GM23248 (cell line): ENCODE measurements at regions not wholly inside any gene's neighbourhood (a gene's known extent, or its start where the extent isn't known, plus 50 kb on each side); places are given as distances from the start of the nearest gene placed in this dataset.

Experiments
- DNase-seq: peaks from one replicate; pipeline ENCODE4 v3.0.0-alpha.2; 2015
- H2AFZ ChIP-seq: fragments of 200-600 bp; sonication (generic); 2 replicates; pipeline ENCODE4 v1.6.1; 2016; ENCODE audit warnings: antibody characterized with exemption
- H3F3A ChIP-seq: fragments of 200-600 bp; sonication (generic); 2 replicates; pipeline ENCODE4 v1.6.1; 2016; ENCODE audit warnings: mild to moderate bottlenecking, antibody characterized with exemption, mixed run types; ENCODE audit not compliant: insufficient read depth
- H3K27ac ChIP-seq: fragments of 200-600 bp; sonication (generic); 2 replicates; pipeline ENCODE4 v1.5.1; 2016; ENCODE audit warnings: mild to moderate bottlenecking
- H3K27me3 ChIP-seq: fragments of 200-600 bp; sonication (generic); replicated peaks from 2 replicates; pipeline ENCODE4 v1.6.1; 2016; ENCODE audit warnings: mild to moderate bottlenecking; ENCODE audit not compliant: insufficient read depth
- H3K36me3 ChIP-seq: fragments of 200-600 bp; sonication (generic); 2 replicates; pipeline ENCODE4 v1.6.1; 2016; ENCODE audit warnings: low read depth, mild to moderate bottlenecking
- H3K4me1 ChIP-seq: fragments of 200-600 bp; sonication (generic); 2 replicates; pipeline ENCODE4 v1.6.1; 2016; ENCODE audit warnings: mild to moderate bottlenecking; ENCODE audit not compliant: insufficient read depth
- H3K4me2 ChIP-seq: fragments of 200-600 bp; sonication (generic); one replicate; pipeline ENCODE4 v1.6.1; 2016; ENCODE audit warnings: mild to moderate bottlenecking; ENCODE audit not compliant: unreplicated experiment
- H3K4me3 ChIP-seq: fragments of 200-600 bp; sonication (generic); 2 replicates; pipeline ENCODE4 v1.5.1; 2016; ENCODE audit warnings: mild to moderate bottlenecking
- H3K79me2 ChIP-seq: fragments of 200-600 bp; sonication (generic); 2 replicates; pipeline ENCODE4 v1.6.1; 2016; ENCODE audit warnings: mild to moderate bottlenecking; ENCODE audit not compliant: insufficient read depth
- H3K9ac ChIP-seq: fragments of 200-600 bp; sonication (generic); 2 replicates; pipeline ENCODE4 v1.6.1; 2016; ENCODE audit warnings: mild to moderate bottlenecking
- H3K9me2 ChIP-seq: fragments of 200-600 bp; sonication (generic); 2 replicates; pipeline ENCODE4 v1.6.1; 2016; ENCODE audit warnings: mixed run types, mild to moderate bottlenecking, moderate library complexity; ENCODE audit not compliant: insufficient read depth
- H3K9me3 ChIP-seq: fragments of 200-600 bp; sonication (generic); one replicate; pipeline ENCODE4 v1.6.1; 2017; ENCODE audit warnings: low read depth
- H4K20me1 ChIP-seq: fragments of 200-600 bp; sonication (generic); 2 replicates; pipeline ENCODE4 v1.6.0; 2016; ENCODE audit not compliant: insufficient read depth
- EZH2 ChIP-seq: fragments of 200-600 bp; sonication (generic); IDR thresholded peaks from 2 replicates; pipeline ENCODE4 v1.6.1; 2018; ENCODE audit warnings: antibody characterized with exemption, mild to moderate bottlenecking; ENCODE audit not compliant: insufficient read depth, poor library complexity, severe bottlenecking
- EZH2phosphoT487 ChIP-seq: fragments of 200-600 bp; sonication (generic); IDR thresholded peaks from 2 replicates; pipeline ENCODE4 v1.6.1; 2018; ENCODE audit warnings: antibody characterized with exemption, moderate library complexity, mild to moderate bottlenecking, low read depth; ENCODE audit not compliant: insufficient read depth
- WGBS, 2 experiments: methylation state at CpG; one replicate each; pipeline ENCODE4 v1.1.6; 2015 to 2017; ENCODE audit warnings: low lambda C conversion rate in 2 of 2, low coverage in 1 of 2; ENCODE audit errors: missing lambda C conversion rate in 2 of 2; 5-methylcytosine and 5-hydroxymethylcytosine counted together
- in situ Hi-C: fragments of 300-500 bp; cut with MboI; formaldehyde crosslinking; loops from 2 replicates; pipeline ENCODE4 v1.15.0; 2020

DNA sequence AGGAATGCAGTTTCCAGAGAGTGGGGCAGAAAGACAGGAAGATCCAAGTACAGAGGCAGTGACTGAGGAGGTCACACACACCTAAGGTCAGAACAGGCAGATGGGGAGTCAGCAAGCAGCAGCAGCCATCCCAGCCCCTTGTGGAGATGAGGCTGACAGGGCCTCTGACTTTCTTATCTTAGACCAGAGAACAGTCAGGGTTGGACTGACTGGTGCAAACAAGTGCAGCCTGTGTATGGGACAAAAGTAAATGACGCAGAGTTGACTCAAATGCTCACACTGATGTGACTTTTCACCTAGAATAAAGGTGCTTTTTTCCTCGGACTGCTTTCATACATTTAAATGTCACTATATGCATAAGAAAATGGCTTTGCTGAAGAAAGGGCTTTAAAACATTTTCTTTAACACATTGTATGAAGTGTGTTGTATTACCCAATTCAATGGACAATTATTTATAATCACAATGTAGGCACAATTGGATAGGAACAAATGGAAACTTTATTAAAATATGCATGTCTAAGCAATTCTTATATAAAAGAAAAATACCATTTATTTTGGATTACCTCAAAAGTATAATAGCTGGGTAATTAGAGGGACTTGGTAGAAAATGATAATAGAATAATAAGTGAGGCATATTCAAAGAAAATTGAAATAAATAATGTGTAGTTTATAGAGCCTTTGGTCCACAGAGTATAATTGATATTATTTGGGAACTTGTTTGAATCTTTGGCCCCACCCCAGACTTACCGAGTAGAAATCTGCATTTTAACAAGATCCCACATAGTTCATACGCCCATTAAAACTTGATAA, 1321.5 kb upstream of the CELF4 start:
- H3K27me3 ChIP-seq, result no peaks in the 10 kb centered on the region
- no peak overlapping the region for H3K4me3 ChIP-seq
- no peaks in the 10 kb centered on the region for H3K4me1 ChIP-seq
- WGBS, 2 experiments, result 14 to 20% methylated on average over 4 of the region's 4 CpGs
- H3K9ac ChIP-seq, result no peak overlapping the region
- no peaks in the 10 kb centered on the region for H3F3A ChIP-seq
- H4K20me1 ChIP-seq, result no peaks in the 10 kb centered on the region
- no peak for DNase-seq
- H3K27ac ChIP-seq, result no peak overlapping the region
- in situ Hi-C loops, result no loop called here
- H3K9me2 ChIP-seq, result no peaks in the 10 kb centered on the region
- H3K9me3 ChIP-seq, result no peaks in the 10 kb centered on the region
- no peaks in the 10 kb centered on the region for H3K36me3 ChIP-seq
- no peak for TF ChIP-seq EZH2
- TF ChIP-seq EZH2phosphoT487, result no peak
- no peak overlapping the region for H2AFZ ChIP-seq
- no peaks in the 10 kb centered on the region for H3K79me2 ChIP-seq
- no peak overlapping the region for H3K4me2 ChIP-seq

DNA sequence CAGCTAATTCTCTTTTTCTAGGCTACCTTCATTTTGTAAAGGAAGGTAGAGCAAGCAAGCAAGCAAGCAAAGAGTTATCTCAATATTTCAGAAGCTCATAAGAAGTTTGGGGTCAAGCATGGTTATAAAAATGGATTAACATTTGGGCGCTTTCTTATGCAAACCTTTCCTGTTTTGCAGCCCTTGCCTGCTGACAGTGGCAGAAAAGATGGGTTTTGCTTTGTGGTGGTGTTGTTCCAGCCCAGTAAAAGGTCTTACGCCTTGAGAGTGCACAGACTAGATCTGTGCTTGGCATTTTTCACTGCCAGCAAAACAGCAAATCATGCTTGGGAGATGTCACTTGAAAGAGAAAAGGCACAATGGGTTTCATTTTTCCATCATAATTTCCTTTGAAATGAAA, 1320.6 kb upstream of the CELF4 start:
- Histone ChIP-seq H3K27me3 (no peaks in the 10 kb centered on the region), H3K27ac (no peak overlapping the region), H3K9ac (no peak overlapping the region), H3K36me3 (no peaks in the 10 kb centered on the region), H3K9me2 (no peaks in the 10 kb centered on the region), H3K79me2 (no peaks in the 10 kb centered on the region), H2AFZ (no peak overlapping the region), H3F3A (no peaks in the 10 kb centered on the region), H4K20me1 (no peaks in the 10 kb centered on the region), H3K4me1 (no peaks in the 10 kb centered on the region), H3K4me2 (no peak overlapping the region), H3K4me3 (no peak overlapping the region), H3K9me3 (no peaks in the 10 kb centered on the region)
- TF ChIP-seq EZH2, result no peak
- no peak for TF ChIP-seq EZH2phosphoT487
- in situ Hi-C loops, result no loop called here
- WGBS, 2 experiments, result 32 to 35% methylated on average over 2 of the region's 2 CpGs
- no peak for DNase-seq

DNA sequence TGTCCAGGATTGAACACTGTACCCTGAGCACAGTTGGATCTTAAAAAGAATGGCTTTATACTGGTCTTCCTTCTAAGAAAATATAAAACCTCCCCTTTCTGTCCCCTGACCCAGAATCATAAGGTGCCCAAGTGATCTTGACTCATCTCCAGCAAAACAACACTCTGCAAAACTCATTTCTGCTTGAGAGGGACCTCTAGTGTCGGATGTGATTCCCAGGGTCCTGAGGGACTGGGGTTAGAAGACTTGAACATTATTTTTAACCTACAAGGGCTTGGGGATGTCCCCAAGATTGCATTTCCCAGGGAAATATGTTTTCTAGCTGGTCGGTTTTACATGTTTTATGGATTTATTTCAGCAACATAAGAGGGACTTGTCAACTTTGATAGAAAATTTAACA, 1318.5 kb upstream of the CELF4 start:
- no peaks in the 10 kb centered on the region for H3K9me3 ChIP-seq
- whole genome bisulfite sequencing, 2 experiments, result 5 to 11% methylated on average over 2 of the region's 2 CpGs
- no peak overlapping the region for H3K4me2 ChIP-seq
- H4K20me1 ChIP-seq, result no peaks in the 10 kb centered on the region
- no peaks in the 10 kb centered on the region for H3K79me2 ChIP-seq
- no peaks in the 10 kb centered on the region for H3K27me3 ChIP-seq
- no peaks in the 10 kb centered on the region for H3K36me3 ChIP-seq
- no peak overlapping the region for H3K9ac ChIP-seq
- no peak overlapping the region for H3K27ac ChIP-seq
- H3K4me1 ChIP-seq, result no peaks in the 10 kb centered on the region
- H3K4me3 ChIP-seq, result no peak overlapping the region
- H3F3A ChIP-seq, result no peaks in the 10 kb centered on the region
- no peaks in the 10 kb centered on the region for H3K9me2 ChIP-seq
- DNase-seq, result no peak
- TF ChIP-seq EZH2phosphoT487, result no peak
- no peak for TF ChIP-seq EZH2
- in situ Hi-C loops, result no loop called here
- no peak overlapping the region for H2AFZ ChIP-seq

DNA sequence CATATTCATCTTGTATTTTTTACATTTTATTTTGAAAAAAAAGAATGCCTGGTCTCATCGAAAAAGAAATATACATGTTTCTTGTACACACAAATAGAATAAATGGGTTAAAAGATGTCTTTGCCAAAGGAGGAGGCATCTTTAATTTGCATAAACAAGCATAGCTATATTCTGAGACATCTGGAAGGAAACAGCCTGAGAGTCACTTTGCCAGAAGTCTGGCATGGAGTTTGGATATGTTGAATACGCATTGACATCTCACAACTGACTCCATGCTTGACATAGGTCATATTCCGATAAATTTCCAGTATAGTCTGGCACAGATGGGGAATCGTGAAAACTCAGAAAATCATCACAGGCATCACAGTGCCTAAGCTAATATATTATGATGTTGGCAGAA, 1317.5 kb upstream of the CELF4 start:
- no peak overlapping the region for H2AFZ ChIP-seq
- no peaks in the 10 kb centered on the region for H3F3A ChIP-seq
- H3K4me2 ChIP-seq, result no peak overlapping the region
- no peaks in the 10 kb centered on the region for H3K9me3 ChIP-seq
- H3K9me2 ChIP-seq, result no peaks in the 10 kb centered on the region
- H3K4me3 ChIP-seq, result no peak overlapping the region
- H3K36me3 ChIP-seq, result no peaks in the 10 kb centered on the region
- H3K27me3 ChIP-seq, result no peaks in the 10 kb centered on the region
- H3K4me1 ChIP-seq, result no peaks in the 10 kb centered on the region
- in situ Hi-C loops, result no loop called here
- no peaks in the 10 kb centered on the region for H3K79me2 ChIP-seq
- 15 to 17% methylated on average over 4 of the region's 4 CpGs for WGBS, 2 experiments
- TF ChIP-seq EZH2 (no peak), EZH2phosphoT487 (no peak)
- no peaks in the 10 kb centered on the region for H4K20me1 ChIP-seq
- no peak overlapping the region for H3K27ac ChIP-seq
- H3K9ac ChIP-seq, result no peak overlapping the region
- DNase-seq, result no peak

DNA sequence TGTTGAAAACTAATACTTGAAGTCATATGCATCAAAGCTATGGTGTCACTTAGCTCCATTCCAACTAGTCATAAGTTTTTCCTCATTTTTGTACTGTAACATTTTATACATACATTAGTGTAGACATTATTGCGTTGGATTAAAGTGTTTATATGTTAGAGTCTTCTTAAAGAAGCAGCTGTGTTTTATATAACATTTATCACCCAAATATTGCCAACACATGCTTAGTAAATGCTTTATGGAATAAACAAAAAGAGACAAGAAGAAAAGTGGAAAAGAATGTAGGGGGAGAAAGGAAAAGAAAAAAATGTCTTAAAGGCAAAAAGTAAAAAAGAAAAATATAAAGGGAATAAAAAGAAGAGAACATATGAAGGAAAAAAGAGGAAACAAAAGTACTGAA, 1314.3 kb upstream of the CELF4 start:
- Histone ChIP-seq H3F3A (no peaks in the 10 kb centered on the region), H4K20me1 (no peaks in the 10 kb centered on the region), H2AFZ (no peak overlapping the region), H3K9me2 (no peaks in the 10 kb centered on the region), H3K36me3 (no peaks in the 10 kb centered on the region), H3K4me3 (no peak overlapping the region), H3K27ac (no peak overlapping the region), H3K9me3 (no peaks in the 10 kb centered on the region), H3K79me2 (no peaks in the 10 kb centered on the region), H3K27me3 (no peaks in the 10 kb centered on the region), H3K4me1 (no peaks in the 10 kb centered on the region), H3K4me2 (no peak overlapping the region), H3K9ac (no peak overlapping the region)
- DNase-seq, result no peak
- no peak for TF ChIP-seq EZH2phosphoT487
- no peak for TF ChIP-seq EZH2
- in situ Hi-C loops, result no loop called here
- 0% methylated on average over 1 of the region's 1 CpG for WGBS, 2 experiments
